GM12873 (cell line): ENCODE measurements at regions not wholly inside any gene's neighbourhood (a gene's known extent, or its start where the extent isn't known, plus 50 kb on each side); places are given as distances from the start of the nearest gene placed in this dataset.

ENCODE experiments used
- TF ChIP-seq, protein P1 (sequence below): IDR thresholded peaks from 2 replicates; pipeline ENCODE4 v1.5.1; 2012; ENCODE audit warnings: low read depth, mild to moderate bottlenecking, moderate library complexity, low read length, control low read depth; ENCODE audit not compliant: insufficient read depth; ENCODE audit errors: missing control alignments

DNA sequence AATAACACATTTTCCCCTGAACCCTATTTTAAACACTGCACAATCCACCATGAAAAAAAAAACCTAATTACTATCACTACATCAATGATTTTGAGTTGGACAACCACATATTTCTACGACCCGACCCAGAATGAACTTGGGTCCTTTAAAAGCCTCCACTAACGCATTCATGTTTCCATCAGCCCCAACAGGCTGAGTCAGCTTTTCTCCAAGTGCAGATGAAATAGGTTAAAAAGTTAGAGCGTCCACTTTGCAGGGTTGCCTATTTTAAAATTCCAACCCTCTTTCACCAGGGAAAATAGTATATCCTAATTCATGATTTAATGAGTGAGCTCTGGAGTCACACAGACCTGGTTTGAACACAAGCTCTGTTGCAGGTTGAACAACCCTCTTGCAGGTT, 501.0 kb upstream of the SORCS1 start:
- TF ChIP-seq, protein P1, sequence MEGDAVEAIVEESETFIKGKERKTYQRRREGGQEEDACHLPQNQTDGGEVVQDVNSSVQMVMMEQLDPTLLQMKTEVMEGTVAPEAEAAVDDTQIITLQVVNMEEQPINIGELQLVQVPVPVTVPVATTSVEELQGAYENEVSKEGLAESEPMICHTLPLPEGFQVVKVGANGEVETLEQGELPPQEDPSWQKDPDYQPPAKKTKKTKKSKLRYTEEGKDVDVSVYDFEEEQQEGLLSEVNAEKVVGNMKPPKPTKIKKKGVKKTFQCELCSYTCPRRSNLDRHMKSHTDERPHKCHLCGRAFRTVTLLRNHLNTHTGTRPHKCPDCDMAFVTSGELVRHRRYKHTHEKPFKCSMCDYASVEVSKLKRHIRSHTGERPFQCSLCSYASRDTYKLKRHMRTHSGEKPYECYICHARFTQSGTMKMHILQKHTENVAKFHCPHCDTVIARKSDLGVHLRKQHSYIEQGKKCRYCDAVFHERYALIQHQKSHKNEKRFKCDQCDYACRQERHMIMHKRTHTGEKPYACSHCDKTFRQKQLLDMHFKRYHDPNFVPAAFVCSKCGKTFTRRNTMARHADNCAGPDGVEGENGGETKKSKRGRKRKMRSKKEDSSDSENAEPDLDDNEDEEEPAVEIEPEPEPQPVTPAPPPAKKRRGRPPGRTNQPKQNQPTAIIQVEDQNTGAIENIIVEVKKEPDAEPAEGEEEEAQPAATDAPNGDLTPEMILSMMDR, result no peak

DNA sequence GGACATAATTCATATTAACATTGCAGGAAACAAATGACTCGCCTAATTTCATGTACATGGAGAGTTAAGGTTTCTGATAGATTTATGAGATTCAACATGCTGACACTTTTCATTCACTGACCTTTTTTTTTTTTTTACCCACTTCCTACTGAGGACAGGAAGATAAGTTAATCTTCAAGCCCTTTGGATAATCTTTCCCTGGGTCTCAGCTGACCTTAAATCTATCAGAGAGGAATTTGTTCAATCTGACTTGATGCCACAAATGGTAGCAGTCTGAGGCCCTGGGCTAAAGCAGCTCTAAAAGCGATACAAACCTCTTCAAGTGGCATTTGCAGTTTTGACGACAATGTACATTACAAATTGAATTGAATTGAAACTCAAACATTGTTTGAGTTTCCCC, 493.3 kb upstream of the SORCS1 start:
- TF ChIP-seq, protein P1, result no peak

DNA sequence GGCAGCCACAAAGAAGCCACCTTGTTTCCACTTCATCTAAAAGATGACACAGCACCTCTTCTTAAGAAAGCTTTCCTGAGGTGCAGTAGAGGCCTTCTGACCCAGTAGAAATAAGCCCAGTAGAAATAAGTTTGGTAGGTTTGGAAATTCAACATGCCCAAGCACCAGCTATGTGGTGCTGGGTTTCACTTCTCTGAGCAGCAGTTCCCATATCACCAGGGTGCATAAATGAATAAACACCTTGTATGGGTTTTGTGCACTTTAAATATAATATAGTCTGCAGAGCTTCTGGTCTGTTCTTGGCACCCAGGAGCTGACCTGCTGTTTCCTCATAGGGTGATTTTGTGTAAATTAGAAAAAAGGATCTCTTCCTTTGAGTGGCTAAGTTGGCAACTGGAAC, 492.4 kb upstream of the SORCS1 start:
- TF ChIP-seq, protein P1, result no peak

DNA sequence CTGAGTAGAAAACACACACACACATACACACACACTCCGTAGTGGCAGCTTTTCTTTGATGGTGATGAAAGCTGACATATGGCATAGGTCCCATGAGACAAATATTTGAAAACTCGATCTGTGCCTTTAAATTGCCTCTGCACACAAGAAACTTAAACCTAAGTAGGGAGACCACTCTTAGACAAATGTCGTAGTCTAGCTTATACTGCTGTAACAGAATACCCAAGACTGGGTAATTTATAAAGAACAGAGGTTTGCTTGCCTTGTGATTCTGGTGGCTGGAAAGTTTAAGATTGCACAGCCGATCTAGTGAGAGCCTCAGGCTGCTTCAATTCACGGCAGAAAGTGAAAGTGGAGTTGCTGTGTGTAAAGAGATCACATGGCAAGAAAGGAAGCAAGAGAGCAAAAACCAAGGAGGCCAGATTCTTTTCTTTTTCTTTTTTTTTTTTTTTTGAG, 489.4 kb upstream of the SORCS1 start:
- TF ChIP-seq, protein P1, result no peak

DNA sequence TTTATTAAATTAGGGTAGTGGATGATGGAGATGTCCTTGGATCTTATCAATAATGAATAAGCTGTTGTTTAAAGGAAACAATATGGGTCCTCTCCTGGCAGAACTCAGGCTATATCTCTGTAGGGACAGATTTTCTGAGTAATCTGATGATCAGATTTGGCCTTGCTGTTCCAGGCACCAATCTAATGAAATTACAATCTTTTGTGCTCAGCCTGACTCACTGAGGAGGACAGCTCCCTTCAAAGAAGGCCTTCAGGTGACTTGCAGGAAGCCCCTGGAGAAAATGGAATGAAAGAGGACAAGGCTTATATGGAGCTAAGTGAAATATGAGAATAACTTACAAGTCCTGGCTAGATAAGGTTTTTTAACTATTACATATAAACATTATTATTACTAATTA, 486.4 kb upstream of the SORCS1 start:
- TF ChIP-seq, protein P1, result no peak

DNA sequence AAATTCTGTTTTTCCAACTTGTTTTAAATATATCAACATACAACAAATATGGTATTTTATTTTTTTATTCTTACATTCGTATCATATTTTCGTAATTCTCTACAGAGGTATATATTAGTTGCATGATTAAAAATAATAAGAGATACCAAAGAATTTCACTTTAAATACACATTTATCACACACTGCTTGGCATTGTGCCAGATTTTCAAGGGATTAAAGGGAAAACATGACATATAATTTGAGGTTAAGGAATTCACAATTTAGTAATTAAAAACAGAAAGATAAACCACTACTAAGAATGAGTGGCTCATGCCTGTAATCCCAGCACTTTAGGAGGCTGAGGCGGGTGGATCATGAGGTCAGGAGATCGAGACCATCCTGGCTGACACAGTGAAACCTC, 484.7 kb upstream of the SORCS1 start:
- TF ChIP-seq, protein P1, result no peak

DNA sequence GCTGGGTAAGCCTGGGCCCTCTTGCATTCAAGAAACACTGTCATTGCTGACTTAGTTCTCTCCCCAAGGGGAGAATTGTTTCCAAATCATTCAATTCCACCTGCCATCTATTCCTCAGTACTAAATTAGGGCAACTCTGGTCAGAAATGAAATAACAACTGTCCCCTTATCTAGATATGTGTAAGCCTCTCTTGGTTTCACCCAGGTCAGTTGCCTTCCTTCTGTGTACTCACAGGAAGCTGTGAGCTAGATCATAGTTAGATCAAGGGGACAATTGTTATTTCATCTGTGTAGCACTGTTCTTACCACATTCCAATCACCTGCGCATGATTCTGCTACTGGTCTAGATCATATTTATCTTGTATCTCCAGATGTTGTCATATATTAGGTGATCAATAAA, 483.0 kb upstream of the SORCS1 start:
- TF ChIP-seq, protein P1, result no peak
